GM21825 (cell line): ENCODE measurements at regions not wholly inside any gene's neighbourhood (a gene's known extent, or its start where the extent isn't known, plus 50 kb on each side); places are given as distances from the start of the nearest gene placed in this dataset.
"Not testable (repeated sequence)": the region's sequence is repeated elsewhere in the genome, so short reads cannot be mapped to it uniquely, and the experiment has no call there.

Experiments
- ATAC-seq: cut with Tn5 transposase; IDR thresholded peaks from one replicate; pipeline ENCODE4 v1.9.1; 2021; ENCODE audit warnings: mild to moderate bottlenecking, moderate library complexity; ENCODE audit not compliant: unreplicated experiment

DNA sequence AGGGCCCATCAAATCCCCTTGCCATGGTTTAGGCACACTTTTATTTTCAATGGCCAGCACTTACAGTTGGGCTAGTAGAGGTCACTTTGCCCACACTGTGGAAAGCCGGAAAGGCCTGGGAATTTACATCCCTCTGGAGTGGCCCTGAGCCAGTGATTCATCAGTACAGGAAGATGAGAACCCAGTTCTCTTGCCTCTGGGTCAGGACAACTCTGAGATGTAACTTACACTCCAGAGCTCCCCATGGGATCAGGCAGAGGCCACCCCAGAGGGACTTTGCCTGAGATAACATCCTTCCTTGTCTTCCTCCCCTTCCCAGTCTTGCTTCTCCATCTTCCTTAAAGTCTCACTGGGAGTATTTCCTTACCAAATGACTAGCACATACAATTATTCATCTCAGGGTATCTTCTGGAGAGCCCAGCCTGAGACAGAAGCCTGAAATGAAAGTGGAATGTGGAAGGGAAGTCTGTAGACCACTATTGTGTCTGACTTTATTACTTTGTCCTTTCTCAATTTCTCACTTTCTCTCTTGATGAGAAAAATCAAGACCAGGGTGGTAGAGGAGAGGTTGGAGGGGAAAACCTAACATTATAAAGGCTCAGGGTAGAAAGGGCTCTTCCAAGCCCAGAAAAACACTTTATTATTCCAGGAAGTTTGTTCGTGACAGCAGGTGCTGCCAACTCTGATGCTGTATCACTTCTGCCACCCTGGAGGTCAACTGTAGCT is 220.8 kb downstream of the ZNF621 start:
- ATAC-seq = no peak

DNA sequence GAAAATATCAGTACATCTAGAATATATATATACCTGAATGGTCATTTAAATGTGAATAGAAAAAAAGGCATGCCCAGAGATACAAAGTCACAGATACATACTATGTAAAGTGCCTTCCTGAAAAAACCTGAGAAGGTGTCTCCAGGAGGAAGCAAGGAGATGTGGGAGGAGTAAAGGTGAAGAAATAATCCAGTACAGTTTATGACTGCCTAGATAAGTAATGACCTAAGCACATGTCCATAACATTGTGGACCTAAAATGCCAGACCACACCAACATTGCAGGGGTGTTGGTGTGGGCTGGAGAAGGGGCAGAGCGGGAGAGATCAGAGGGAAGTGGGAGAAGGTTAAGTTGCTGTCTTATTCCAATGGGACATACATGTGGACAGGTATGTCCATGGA is 226.9 kb downstream of the ZNF621 start:
- no peak for ATAC-seq

GRCh38 chr3:40752492-40752891 is 227.7 kb downstream of the ZNF621 start:
- no peak for ATAC-seq

GRCh38 chr3:40753291-40753770 is 228.6 kb downstream of the ZNF621 start:
- ATAC-seq = no peak

DNA sequence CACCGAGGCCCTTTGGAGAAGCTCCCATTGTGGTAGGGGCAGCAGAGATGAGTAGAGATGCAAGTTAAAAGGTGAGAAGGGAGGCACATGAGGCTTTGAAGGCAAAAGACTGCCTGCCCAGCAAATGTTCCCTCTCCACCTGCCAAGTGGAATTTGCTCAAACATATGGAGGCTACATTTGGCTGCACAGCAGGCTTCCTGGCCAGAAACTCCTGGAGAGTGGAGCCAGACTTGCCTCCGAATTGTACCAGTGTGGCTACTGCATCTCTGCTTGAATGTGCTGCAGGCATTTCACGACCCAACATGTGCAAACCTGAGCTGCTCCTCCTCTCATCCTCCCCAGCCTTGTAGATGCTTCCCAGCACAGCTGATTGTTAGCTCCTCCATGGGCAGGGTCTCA is 229.2 kb downstream of the ZNF621 start:
- no peak for ATAC-seq

GRCh38 chr3:40754994-40755393 is 230.2 kb downstream of the ZNF621 start:
- no peak for ATAC-seq

DNA sequence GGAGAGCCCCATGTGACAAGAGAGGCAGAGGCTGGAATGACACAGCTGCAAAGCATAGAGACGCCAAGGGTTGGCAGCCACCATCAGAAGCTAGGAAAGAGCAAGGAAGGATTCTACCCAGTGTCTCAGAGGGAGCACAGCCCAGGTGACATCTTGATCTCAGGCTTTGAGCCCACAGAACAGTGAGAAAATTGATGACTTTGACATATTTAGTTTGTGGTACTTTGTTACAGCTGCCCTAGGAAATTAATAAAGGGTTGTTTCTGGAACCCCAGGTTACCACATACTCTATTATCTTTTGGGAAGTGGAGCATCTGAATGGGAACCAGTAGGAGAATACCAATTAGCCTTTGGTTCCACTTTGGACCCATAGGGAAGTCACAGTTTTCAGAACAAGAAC is 231.7 kb downstream of the ZNF621 start:
- ATAC-seq = no peak

DNA sequence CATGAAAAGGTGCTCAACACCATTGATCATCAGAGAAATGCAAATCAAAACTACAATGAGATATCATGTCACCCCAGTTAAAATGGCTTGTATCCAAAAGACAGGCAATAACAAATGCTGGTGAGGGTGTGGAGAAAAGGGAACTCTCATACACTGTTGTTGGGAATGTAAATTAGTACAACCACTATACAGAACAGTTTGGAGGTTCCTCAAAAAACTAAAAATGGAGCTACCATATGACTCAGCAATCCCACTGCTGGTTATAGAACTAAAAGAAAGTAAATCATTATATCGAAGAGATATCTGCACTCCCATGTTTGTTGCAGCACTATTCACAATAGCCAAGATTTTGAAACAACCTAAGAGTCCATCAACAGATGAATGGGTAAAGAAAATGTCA is 238.0 kb downstream of the ZNF621 start:
- ATAC-seq = not testable (repeated sequence)

GRCh38 chr3:40763807-40764206 is 239.0 kb downstream of the ZNF621 start:
- ATAC-seq = no peak

DNA sequence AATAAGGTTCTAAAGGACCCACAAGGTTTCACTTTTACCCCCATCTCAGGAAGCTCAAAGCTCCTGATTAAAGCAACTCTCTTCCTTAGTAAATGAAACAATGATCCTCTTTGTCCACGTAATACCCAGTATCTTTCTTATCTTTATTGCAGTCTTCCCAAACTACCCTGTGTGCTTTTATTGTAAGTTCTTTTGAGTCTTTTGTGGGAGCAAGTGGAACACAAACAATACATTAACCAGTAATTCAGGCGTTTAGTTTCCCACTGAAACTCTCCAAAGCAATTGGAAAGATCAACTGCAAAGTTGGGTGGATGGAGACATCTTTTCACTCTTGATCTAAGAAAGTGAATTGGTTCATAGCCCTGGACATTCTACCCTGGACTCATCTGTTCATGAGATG is 240.0 kb downstream of the ZNF621 start:
- no peak for ATAC-seq

GRCh38 chr3:40765884-40766283 is 241.1 kb downstream of the ZNF621 start:
- ATAC-seq = peak; percentile 77

DNA sequence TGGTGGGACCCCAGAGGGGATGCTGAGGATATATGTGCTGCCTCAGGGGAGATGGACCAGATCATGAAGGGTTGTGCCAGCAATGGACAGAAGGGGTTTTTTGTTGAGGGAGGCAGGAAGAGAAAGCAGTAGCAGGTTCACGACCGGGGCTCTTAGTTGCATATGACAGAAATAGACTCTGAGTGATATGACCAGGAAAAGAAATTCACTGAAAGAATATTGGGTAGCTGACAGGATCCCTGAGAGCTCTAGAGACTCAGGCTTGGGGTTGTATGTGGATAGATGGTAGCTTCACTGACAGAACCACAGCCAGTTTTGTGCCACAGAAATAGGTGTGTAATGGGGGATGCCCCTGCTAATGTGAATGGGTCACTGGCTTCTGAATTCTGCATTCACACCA is 241.6 kb downstream of the ZNF621 start:
- ATAC-seq = no peak

GRCh38 chr3:40768046-40768445 is 243.3 kb downstream of the ZNF621 start:
- ATAC-seq = no peak

DNA sequence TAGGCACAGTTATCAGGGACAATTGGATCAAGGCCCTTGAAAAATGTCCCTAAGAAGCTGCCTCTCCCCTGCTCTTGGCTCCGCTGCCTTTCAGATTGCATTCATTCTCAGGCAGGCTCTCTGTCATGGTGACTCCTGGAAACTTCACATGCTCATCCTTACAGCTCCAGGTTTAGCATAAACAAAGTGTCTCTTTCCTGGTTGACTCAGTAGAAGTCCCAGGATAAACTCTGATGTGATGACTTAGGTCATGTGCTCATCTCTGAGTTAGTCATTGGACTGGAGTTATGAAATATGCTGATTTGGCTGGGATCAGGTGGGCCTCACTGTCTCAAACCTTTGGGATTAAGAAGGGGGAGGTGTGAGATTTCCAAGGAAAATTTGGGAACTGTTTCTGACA is 243.8 kb downstream of the ZNF621 start:
- ATAC-seq = no peak

GRCh38 chr3:40770061-40770460 is 245.3 kb downstream of the ZNF621 start:
- no peak for ATAC-seq

DNA sequence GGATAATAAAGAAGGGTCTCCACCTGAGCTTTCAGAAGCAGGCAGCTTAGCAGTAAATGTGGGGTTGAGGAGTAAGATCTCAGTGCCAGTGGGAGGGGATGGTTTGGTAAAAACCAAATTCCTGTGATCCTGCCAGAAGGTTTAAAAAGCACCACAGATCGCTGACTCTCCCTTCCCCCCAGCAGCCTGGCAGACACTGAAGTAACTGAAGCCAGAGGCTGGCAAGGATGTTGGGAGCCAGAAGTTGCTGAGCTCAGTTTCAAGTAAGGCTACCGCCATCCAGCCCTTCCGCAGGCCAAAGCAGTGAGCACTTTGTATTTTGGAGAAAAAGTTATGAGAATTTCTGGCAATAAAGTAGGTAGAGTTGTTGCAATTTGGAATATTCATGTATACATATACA is 246.4 kb downstream of the ZNF621 start:
- ATAC-seq = no peak

GRCh38 chr3:40779039-40779438 is 254.3 kb downstream of the ZNF621 start:
- no peak for ATAC-seq

DNA sequence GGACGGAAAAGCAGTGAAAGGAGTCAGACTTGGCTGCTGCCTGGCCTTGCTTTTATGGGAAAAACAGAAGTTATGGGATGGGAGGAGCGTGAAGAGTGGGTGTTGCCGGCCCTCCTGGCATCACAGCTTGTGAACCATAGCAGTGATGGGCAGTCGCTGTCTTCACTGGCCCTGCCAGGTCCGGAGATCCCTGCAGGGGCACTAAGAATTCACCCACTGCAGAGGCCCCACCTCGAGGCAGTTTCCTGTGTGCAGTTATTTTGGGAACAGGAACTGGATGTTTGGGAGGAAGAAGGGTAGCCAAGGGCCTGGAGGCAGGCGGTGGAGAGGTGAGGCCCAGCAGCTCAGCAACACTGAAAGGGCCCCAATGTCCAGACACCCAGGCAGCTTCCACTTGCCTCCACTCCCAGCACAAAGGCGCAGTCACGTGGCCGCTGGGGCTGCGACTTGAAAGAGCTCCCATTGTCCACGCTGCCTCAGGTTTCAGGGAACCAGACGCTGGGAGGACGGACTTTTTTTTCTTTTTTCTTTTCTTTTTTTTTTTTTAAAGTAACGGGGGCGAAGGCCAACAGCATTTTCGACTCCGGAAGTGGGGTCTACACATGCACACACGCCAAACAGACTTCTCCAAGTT is 255.6 kb downstream of the ZNF621 start:
- ATAC-seq = no peak

- no peak for ATAC-seq
These were observed 256.2 kb downstream of the ZNF621 start for GRCh38 chr3:40780925-40781406.

GRCh38 chr3:40782111-40782721 is 257.5 kb downstream of the ZNF621 start:
- ATAC-seq = no peak

DNA sequence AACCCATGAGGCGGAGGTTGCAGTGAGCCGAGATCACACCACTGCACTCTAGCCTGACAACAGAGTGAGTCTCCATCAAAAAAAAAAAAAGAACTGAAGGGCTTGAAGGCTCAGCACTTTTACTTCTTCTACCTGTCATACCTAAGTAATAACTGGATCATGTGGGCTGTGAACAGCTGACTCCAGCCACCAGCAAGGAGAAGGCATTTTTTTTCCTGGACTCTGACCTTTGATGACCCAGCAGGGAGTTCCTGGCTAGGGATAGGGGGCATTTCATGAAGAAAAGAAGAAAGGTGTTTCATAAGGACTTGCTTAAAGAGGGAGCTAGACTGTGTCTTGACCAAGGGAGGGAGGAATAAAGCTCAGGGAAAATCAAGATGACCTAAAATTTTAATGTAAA is 266.0 kb downstream of the ZNF621 start:
- no peak for ATAC-seq

DNA sequence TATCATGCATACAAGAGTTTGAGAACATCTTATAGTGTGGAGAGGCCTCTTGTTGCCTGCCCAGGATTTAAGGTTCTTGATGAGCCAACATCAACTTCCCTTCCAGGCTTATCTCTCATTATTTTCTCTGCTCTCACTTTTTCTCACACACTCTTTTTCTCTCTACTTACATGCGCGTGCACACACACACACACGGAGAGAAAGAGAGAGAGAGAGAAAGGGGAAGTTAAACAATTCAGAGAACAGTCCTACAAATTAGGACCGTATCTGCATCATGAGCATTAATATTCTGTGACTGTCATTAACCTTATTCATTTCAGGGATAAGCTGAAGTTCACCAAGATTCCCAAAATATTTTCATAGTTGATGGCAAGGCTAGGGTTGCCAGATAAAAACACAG is 269.0 kb downstream of the ZNF621 start:
- ATAC-seq = no peak
